NCI-H1105 (cell line): ENCODE measurements at regions not wholly inside any gene's neighbourhood (a gene's known extent, or its start where the extent isn't known, plus 50 kb on each side); places are given as distances from the start of the nearest gene placed in this dataset.
"Not testable (repeated sequence)": the region's sequence is repeated elsewhere in the genome, so short reads cannot be mapped to it uniquely, and the experiment has no call there.

ENCODE experiments used
- DNase-seq: peaks from one replicate; lab custom pipeline; 2025; lab: John Stamatoyannopoulos, UW

DNA sequence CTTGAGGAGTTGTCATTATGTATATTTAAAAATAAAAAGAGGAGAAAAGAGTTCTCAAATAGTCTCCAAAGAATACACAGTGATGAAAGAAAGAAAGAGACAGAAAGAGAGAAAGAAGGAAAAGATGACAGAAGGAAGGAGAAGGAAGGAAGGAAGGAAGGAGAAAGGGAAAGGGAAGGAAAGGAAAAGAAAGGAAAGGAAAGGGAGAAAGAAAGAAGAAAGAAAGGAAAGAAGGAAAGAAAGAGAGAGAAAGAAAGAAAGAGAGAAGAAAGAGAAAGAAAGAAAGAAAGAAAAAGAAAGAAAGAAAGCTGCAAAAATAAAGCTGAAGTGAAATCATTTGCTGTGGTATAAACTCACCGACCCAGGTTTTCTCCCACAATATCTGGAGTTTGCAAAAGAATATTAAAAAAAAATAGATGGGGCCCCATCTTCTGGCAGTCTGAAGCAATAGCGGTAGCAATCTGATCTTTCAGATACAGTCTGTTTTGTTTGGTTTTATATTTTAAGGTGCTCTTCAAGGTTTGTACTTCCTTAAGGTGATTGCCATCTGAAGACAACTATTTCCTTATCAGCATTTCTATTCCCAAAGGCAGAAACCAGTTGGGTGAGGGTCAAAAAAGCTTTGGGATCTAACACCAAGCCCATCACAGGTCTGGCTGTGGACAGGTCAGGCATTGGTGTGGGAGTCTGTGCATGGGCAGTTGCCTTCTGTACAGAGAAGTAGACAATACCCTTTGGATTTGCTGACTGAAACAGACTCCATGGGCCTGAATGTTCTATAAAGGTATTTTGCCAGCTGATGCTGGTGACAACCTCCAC, 160.4 kb downstream of the CPEB2 start:
- peak; percentile 16 for DNase-seq

DNA sequence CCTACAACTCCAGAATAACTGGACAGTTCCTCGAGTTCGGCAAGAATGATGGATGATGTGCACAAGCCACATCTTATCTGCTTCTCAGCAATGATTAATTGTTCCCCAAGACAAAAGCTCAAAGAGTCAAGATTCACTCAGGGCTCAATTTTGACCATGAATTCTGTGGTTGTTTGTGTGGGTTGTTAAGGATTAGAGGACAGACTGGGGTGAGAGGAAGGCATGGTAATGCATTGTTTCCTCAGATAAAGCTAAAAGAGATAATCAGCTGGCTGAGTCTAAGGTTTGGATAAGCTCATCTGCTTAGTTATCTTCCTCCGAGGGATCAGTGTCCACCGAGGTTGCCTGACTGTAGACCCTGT, 161.0 kb downstream of the CPEB2 start:
- DNase-seq = no peak

DNA sequence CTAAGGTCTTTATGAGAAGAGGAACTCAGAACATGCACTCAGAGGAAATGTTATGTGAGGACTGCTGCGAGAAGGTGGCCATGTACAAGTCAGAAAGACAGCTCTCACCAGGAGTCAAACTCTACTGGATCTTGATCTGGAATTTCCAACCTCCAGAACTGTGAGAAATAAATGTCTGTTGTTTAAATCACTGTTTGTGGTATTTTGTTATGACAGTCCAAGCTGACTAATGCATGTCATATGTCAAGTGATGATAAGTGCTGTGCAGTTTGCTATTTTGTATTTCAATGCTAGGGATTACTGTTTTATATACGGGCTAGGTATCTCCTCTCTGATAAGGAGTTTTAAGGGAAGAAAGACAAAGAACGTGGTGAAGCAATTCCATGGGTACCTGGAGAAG, 162.3 kb downstream of the CPEB2 start:
- no peak for DNase-seq

DNA sequence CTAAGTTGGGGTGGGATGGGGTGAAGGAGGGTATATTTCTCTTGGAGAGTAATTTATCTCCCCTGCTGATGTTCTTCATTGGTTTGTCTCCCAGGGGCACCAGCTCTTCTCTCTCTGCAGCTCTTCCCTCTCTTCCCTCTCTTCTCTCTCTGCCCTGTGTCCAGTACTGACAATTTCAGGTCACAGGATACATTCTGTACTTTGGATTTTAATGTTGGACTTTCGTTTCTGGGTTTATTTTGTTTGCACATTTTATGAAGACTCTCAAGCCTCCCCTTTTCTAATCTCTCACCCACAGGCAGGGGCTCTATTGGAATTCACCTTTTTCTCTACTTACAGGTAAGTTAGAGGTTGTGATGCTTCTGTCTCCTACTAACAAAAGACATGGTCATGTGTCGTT, 165.5 kb downstream of the CPEB2 start:
- no peak for DNase-seq

DNA sequence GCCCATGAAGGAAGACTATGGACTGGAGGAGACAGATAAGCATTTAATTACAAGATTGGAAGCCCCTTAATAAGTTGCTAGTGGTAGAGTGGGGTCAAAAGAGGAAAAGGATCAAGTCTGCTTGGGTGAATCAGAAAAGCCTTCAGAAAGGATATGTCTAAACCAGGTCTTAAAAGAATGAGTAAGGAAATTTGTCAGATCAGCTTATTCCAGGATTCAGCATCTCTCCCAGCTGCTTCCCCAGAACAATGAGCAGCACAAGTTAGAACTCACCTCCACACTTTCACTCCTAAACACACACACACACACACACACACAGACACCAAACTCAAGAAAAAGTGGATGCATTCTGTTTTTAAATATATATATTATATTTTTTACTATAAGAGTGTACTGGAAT, 166.5 kb downstream of the CPEB2 start:
- DNase-seq = no peak

DNA sequence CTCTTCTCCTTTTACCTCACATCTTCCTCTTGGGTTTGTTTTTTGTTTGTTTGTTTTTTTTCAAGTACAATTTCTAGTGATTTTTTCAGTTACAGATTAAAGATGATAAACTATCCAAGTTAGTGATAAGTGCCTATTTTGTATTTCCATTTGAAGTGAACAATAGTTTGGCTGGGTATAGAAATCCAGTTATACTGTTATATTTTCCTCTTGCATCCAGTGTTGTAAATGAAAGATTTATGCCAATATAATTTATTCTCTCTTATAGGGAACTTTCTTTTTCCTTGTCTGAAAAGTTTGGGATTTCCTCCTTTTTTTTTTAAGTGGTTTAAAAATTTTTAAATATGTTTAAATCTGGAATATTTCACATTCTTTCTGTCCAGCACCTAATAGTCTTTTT, 169.4 kb downstream of the CPEB2 start:
- no peak for DNase-seq

DNA sequence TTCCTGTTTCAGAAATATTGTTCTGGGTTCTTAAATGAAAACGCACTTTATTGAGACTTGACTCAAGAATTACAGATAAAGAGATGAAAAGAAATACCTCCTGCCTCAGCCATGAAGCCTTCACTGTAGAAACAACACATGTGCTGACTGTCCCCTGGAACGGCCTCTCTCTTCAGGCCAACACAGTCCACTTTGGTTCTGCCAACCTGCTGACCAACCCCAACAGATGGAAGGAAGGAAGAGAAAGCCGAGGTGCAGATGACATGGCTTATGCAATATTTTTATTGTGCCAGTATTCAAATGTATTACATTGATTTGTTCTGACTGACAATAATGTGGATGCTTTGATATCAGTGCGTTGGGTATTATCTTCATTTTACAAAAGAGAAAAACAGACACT, 171.0 kb downstream of the CPEB2 start:
- no peak for DNase-seq

DNA sequence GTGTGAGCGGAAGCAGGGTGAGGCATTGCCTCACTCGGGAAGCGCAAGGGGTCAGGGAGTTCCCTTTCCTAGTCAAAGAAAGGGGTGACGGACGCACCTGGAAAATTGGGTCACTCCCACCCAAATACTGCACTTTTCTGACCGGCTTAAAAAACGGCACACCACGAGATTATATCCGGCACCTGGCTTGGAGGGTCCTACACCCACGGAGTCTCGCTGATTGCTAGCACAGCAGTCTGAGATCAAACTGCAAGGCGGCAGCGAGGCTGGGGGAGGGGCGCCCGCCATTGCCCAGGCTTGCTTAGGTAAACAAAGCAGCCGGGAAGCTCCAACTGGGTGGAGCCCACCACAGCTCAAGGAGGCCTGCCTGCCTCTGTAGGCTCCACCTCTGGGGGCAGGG, 171.9 kb downstream of the CPEB2 start:
- not testable (repeated sequence) for DNase-seq

DNA sequence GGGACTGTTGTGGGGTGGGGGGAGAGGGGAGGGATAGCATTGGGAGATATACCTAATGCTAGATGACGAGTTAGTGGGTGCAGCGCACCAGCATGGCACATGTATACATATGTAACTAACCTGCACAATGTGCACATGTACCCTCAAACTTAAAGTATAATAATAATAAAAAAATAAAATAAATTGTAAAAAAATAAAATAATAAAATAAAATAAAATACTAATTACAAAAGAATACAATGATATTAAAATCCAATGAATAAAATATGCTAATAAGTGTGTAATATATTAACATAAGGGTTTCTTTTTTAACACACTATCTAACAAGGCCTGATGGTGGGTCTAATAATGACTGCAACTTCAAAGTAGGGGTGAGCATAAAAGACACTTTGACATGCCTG, 177.6 kb downstream of the CPEB2 start:
- DNase-seq = not testable (repeated sequence)

DNA sequence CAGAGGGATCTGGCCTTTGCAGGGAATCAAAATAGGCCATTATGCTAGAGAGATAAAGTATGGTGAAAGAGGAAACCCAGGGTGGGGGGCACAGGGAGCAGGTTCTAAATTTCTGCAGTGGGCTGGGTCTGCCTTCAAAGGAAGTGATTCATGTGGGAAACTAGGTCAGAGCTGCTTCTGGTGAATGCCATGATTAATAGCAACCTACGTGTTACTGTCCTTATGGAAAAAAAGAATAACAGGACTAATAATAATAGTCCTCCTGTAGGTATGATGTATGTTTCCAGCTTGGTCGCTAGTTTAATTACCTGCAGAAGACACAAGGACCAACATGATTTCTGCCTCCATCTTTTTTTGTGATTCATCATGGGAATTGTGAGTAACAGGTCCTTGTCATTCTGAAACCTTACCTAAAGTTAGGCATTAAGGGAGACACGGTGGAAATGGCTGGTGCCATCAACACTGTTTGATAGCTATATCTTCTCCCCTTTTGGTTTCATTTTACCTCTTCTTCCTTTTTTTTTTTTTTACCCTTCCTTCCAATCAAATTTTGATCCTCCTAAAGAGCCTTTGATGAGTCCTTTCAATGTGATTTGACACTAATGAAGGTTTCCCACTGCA, 180.4 kb downstream of the CPEB2 start:
- no peak for DNase-seq

DNA sequence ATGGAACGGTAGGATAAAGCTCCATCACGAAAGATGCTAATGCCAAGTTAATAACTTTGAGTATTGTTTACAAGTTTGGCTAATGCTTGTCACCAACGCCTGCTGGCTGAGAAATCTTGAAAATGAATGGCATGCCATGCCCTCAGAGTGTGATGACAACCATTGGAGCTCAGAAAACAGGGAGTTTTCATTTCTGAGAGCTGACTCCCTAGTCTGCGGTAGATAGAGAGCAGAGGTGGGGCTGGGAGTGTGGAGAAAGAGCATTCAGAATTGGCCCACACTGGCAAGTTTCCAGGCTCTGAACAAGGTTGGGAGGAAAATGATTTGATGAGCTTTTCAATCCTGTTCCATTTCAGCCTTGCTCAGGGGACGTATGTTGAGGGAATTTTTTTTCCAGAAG, 183.9 kb downstream of the CPEB2 start:
- DNase-seq = no peak

DNA sequence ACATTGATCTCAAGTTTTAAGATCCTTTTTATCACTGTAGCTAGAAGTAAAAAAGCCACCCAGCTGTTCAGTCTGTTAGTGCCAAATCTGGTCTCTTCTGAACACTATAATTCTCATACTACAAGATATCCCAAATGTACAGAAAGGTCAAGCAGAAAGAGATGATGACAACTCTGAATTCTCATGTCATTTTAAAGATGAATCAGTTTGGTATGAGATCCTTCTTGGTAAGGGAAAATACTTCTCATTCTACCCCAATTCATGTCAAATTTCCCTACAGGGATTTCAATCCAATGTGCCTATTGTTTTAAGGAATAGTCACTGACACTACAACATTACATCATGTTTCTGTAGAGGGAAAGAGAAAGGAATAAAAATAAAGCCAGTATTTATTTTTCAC, 184.5 kb downstream of the CPEB2 start:
- DNase-seq = no peak

DNA sequence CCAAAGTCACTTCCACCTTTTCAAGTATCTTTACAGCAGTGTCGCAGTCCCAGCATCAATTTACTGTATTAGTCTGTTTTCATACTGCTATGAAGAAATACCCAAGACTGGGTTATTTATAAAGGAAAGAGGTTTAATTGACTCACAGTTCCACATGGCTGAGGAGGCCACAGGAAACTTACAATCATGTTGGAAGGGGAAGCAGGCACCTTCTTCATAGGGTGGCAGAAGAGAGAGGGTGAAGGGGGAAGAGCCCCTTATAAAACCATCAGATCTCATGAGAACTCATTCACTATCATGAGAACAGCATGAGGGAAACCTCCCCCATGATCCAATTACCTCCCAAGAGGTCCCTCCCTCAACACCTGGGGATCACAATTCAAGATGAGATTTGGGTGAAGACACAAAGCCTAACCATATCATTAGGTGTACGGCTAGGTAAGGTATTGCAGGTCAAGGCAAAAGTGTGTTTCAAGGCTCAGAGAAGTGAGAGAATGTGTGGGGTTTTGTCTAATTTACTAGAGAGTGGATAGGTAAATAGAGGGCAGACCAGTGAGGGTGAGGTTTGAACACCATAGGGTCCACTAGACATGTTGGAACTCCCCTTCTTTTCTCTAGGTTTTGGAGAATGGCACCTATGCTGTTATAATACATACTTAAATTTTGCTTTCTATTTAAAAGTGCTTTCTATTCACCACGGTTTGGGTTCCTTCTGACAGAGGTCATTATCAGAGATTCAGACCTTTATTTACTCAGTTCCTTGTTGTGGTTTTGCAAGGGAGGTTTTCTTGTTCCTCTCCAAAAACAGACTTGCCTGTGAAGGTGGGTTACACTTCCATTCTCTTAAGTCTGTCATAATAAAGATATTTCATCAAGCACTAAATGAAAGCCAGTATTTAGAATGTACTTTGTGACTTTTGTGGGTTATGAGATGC, 186.6 kb downstream of the CPEB2 start:
- no peak for DNase-seq

DNA sequence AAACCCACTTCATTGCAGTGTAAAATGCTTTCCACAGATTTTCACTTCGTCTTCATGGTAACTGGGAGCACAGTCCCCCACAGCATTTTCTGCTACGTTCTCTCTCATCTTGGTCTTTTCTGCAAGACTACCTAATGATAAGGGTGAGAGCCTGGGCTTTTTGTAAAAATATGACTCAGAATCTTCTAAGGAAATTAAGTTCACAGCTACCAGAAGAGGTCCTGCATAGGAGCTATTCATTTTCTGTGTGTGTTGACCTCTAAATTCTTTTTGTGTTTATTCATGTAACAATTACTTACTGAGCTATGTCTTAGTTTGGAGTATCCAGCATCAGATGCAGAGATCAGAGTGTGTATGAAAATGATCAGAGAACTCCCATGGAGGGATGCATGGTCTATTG, 192.2 kb downstream of the CPEB2 start:
- DNase-seq = no peak

DNA sequence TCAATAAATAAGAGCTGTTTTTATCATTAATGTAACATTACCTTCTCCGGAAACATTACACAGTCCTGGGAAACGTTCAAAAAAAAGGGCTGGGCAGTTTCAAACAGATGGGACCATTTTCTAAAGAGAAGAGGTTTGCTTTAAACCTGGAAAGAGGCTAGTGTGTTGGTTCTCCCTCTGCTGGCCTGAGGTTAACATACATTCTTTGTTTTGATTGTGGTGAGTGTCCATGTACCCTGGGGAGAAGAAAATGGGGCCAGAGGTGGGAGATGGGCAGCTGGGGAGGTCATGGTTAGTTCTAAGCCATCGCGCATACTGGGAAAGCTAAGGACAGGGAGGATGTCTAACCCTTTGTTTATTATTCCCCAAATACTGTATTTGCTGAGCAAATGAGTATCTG, 194.7 kb downstream of the CPEB2 start:
- DNase-seq = no peak

DNA sequence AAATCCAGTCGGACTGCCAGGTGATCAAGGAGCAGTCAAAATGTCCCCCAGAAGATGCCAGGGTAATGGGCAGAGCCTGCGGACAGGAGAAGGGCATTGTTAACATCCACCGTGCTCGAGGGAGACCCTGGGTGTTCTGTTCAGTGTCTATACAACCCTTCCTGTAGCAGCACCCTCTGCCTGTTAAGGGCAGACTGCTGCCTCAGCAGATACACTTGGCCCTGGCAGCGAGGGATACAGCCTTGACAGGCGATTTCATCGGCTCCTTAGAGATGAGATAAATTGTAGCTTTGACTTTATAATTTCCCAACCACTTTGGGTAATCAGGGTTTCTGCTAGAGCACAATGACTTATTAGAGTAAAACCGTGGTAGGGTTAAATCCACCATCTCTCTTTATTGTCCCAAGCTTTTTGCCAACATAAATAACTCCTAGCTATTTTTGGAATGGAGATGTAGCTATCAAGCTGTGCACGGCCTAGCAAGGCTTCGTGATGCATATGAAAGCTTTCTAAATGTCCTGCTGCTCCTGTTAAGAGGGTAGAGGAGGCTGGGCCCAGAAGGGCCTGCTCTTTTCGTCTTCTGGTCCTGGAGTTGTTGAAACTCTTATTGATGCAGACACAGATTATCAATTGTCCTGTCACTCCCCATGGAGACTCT, 195.9 kb downstream of the CPEB2 start:
- DNase-seq = no peak

DNA sequence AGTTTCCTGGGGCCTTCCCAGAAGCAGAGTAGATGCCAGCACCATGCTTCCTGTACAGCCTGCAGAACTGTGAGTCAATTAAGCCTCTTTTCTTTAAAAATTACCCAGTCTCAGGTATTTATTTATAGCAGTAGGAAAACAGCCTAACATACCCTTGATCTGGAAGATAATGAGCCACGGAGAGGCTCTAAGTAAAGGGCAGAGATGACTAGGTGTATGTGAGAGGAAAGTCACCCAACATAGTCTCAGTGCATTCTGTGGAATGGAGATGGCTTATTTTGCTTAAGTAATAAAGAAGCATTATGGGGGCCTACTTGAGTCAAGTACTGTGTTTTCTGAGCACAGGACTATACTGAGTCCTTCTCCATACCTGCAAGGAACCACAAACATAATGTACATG, 199.5 kb downstream of the CPEB2 start:
- DNase-seq = no peak

DNA sequence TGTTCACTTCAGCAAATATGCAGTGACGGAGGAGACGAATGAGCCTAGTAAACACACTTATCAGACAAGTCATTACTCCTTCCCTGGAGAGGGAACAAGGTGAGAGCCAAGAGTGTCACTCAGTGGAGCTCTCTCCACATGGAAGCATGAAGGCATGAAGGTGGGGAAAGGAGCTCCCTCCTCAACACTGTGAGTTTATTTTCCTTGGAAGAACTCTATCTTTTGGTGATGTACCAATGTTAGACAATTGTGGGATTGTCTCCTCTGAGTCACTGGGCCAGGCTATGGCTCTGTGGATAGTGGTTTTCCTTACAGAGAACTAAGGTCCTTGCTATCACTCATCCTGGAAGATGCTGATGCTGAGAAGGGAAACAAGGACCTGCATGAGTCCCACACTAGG, 200.2 kb downstream of the CPEB2 start:
- no peak for DNase-seq

DNA sequence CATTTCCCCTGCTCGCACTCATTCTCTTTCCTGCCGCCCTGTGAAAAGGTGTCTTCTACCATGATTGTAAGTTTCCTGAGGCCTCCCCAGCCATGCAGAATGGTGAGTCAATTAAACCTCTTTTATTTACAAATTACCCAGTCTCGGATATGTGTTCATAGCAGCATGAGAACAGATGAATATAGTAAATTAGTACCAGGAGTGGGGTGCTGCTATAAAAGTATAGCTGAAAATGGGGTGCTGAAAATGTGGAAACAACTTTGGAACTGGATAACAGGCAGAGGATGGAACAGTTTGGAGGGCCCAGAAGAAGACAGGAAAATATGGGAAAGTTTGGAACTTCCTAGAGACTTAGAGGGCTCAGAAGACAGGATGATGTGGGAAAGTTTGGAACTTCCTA, 204.2 kb downstream of the CPEB2 start:
- DNase-seq = not testable (repeated sequence)

DNA sequence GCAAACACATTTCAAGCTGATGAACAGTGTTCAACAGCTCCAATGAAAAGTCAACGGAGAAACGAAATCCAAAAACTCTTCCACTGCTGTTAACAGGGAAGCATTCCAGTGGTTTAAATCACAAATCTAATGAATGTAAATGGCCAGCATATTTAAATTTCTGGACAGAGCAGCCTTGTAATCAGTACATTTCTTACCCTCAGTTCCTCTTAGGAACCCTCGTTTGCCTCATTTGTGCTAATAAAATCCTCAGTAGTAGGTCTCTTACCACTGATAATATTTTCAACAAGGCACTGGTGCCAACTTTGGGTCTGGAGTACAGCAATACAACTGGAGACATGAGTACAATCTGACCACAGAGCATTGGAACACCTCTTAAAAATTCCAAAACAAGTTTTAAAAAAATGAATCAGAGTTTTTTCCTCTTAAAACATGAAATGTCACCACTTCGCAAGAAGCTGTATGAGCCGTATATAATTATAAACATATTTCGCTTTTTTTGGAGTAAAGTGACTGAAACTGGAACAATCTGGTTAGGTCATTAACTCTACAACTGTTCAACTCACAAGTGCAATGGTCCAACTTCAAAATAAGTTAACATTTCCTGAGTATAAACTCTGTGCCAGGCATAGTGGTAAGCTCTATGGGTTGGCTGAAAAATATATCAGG, 211.2 kb downstream of the CPEB2 start:
- DNase-seq = no peak

DNA sequence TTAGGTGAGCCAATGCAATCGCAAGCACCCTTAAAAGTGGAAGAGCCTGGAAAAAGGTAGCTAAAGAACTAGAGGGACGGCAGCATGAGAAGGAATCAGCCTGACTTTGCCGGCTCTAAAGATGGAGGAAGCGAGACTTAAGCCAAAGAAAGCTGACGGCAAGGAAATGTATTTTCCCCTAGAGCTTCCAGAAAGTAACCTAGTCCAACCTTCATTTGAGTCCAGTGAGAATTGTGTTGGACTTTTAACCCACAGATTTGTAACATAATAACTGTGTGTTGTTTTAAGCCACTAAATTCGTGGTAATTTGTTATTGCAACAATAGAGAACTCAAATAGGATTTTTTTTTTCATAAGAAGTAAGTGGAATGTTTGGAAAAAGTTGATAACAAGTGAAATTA, 212.7 kb upstream of the C1QTNF7 start:
- no peak for DNase-seq

DNA sequence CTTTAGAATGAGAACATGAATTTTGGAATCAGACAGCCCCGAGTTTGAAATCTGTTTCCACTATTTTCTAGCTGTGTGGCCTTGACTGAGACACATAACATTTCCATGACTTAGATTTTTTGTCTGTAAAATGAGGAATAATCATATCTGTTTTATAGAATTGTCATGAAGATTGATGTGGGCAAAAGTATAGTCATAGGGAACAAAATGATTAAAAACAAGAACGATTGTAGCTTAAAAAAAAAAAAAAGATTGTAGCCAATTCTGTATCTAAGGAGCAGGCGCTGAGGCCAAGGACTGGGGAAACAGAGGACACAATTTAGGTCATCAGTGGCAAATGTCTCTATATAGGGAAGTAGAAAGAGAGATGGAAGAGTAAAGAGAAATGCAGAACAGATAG, 201.6 kb upstream of the C1QTNF7 start:
- DNase-seq = no peak
